B cell (primary cell): ENCODE measurements at regions not wholly inside any gene's neighbourhood (a gene's known extent, or its start where the extent isn't known, plus 50 kb on each side); places are given as distances from the start of the nearest gene placed in this dataset.

Source experiments
- ATAC-seq: fragments of 200-7000 bp; cut with Tn5 transposase; one replicate; pipeline ENCODE4 v1.10.0; 2021; ENCODE audit warnings: low read depth, mild to moderate bottlenecking, moderate number of reproducible peaks, moderate library complexity
- CTCF ChIA-PET: fragments of 350-600 bp; sonication (Branson Sonifier 250); formaldehyde crosslinking; loops from one replicate; lab custom pipeline; 2021; ENCODE audit warnings: antibody characterized with exemption, inconsistent platforms; lab: Charles Lee
- POLR2A ChIA-PET: fragments of 350-600 bp; sonication (Branson Sonifier 250); formaldehyde crosslinking; loops from one replicate; lab custom pipeline; 2021; ENCODE audit warnings: antibody characterized with exemption; lab: Charles Lee
- DNase-seq: peaks from one replicate; pipeline ENCODE4 v3.0.0; 2013
- H2AFZ ChIP-seq: 2 replicates; pipeline ENCODE4 v1.6.1; 2012; ENCODE audit warnings: mild to moderate bottlenecking, low read depth, low read length; ENCODE audit not compliant: insufficient read depth, poor library complexity, severe bottlenecking
- H3K27ac ChIP-seq, 2 donors: 1 replicate in 1 of 2; 2 replicates in 1 of 2; pipeline ENCODE4 v1.5.1; 2012 to 2013; ENCODE audit warnings: low read length in 2 of 2, mild to moderate bottlenecking in 2 of 2, moderate library complexity in 1 of 2
- H3K27me3 ChIP-seq, 4 experiments: fragments of 200-600 bp in 1 of 4; sonication (generic) in 1 of 4; replicated peaks in 1 of 4; 1 replicate in 2 of 4; 2 replicates in 2 of 4; pipeline versions ENCODE4 v1.6.1 to v1.7.0; 2013 to 2016; ENCODE audit warnings: low read length in 3 of 4, mild to moderate bottlenecking in 2 of 4, mixed read lengths in 1 of 4, moderate library complexity in 1 of 4; ENCODE audit not compliant: insufficient read depth in 4 of 4, control insufficient read depth in 3 of 4; ENCODE audit errors: control extremely low read depth in 1 of 4
- H3K36me3 ChIP-seq, 2 experiments: replicated peaks in 1 of 2; 1 replicate in 1 of 2; 2 replicates in 1 of 2; pipeline versions ENCODE4 v1.6.1 to v1.7.1; 2013; ENCODE audit warnings: low read length in 1 of 2; ENCODE audit not compliant: insufficient read depth in 2 of 2, control insufficient read depth in 1 of 2; ENCODE audit errors: control extremely low read depth in 1 of 2, extremely low read depth in 1 of 2
- H3K4me1 ChIP-seq, 2 donors: fragments of 200-600 bp in 1 of 2; sonication (generic) in 1 of 2; 1 replicate in 1 of 2; 2 replicates in 1 of 2; pipeline versions ENCODE4 v1.5.1 to v1.6.1; 2013 to 2017; ENCODE audit warnings: low read length in 2 of 2; ENCODE audit not compliant: control insufficient read depth in 2 of 2, insufficient read depth in 2 of 2
- H3K4me2 ChIP-seq: replicated peaks from 2 replicates; pipeline ENCODE3; 2012; ENCODE audit warnings: mild to moderate bottlenecking, low read depth, low read length; ENCODE audit not compliant: poor library complexity, severe bottlenecking
- H3K4me3 ChIP-seq, 5 experiments: fragments of 200-600 bp in 1 of 5; sonication (generic) in 1 of 5; 1 replicate in 3 of 5; 2 replicates in 2 of 5; pipeline versions ENCODE4 v1.5.1 to v1.7.0; 2011 to 2016; ENCODE audit warnings: low read length in 4 of 5, mild to moderate bottlenecking in 4 of 5, low read depth in 2 of 5, control low read depth in 1 of 5, moderate library complexity in 1 of 5; ENCODE audit not compliant: insufficient read depth in 1 of 5; ENCODE audit errors: control extremely low read depth in 1 of 5, extremely low read depth in 1 of 5
- H3K79me2 ChIP-seq: fragments of 200-600 bp; sonication (generic); one replicate; pipeline ENCODE4 v1.6.0; 2016; ENCODE audit warnings: low read length; ENCODE audit not compliant: control insufficient read depth, insufficient read depth
- H3K9ac ChIP-seq: fragments of 200-600 bp; sonication (generic); 2 replicates; pipeline ENCODE4 v1.6.1; 2017; ENCODE audit warnings: mild to moderate bottlenecking, low read length, moderate library complexity
- H3K9me3 ChIP-seq, 3 donors: one replicate each; pipeline versions ENCODE4 v1.6.1 to v1.7.1; 2013; ENCODE audit warnings: low read length in 2 of 3; ENCODE audit not compliant: control insufficient read depth in 2 of 3, insufficient read depth in 1 of 3; ENCODE audit errors: control extremely low read depth in 1 of 3
- H4K20me1 ChIP-seq: 2 replicates; pipeline ENCODE4 v1.6.0; 2012; ENCODE audit warnings: mild to moderate bottlenecking, low read length; ENCODE audit not compliant: insufficient read depth, control insufficient read depth, poor library complexity, severe bottlenecking
- H3K27ac Mint-ChIP-seq: one replicate; pipeline ENCODE4 v1.8.0; 2021; ENCODE audit warnings: mixed read lengths
- H3K27me3 Mint-ChIP-seq: one replicate; pipeline ENCODE4 v1.8.0; 2021; ENCODE audit warnings: mixed read lengths
- H3K4me1 Mint-ChIP-seq: one replicate; pipeline ENCODE4 v1.8.0; 2021; ENCODE audit warnings: mixed read lengths
- H3K4me3 Mint-ChIP-seq: one replicate; pipeline ENCODE4 v1.8.0; 2021; ENCODE audit warnings: mixed read lengths
- H3K9me3 Mint-ChIP-seq: one replicate; pipeline ENCODE4 v1.8.0; 2022; ENCODE audit warnings: mixed read lengths; ENCODE audit not compliant: insufficient read depth
- EZH2 ChIP-seq: IDR thresholded peaks from 2 replicates; pipeline ENCODE4 v1.6.1; 2012; ENCODE audit warnings: borderline replicate concordance, low read depth, mild to moderate bottlenecking, moderate library complexity, low read length; ENCODE audit not compliant: insufficient read depth, poor library complexity, severe bottlenecking
- WGBS: methylation state at CpG from one replicate; pipeline ENCODE4 v1.1.5; 2013; ENCODE audit warnings: missing lambda C conversion rate; ENCODE audit not compliant: insufficient coverage; 5-methylcytosine and 5-hydroxymethylcytosine counted together
- intact Hi-C: fragments of 100-400 bp; cut with micrococcal nuclease; formaldehyde crosslinking; loops from one replicate; pipeline ENCODE4 v1.10.0; 2022
- TF ChIP-seq, protein P1 (sequence below): fragments of 200-600 bp; IDR thresholded peaks from one replicate; pipeline ENCODE4 v1.8.0; 2022; ENCODE audit warnings: antibody characterized with exemption, mild to moderate bottlenecking

DNA sequence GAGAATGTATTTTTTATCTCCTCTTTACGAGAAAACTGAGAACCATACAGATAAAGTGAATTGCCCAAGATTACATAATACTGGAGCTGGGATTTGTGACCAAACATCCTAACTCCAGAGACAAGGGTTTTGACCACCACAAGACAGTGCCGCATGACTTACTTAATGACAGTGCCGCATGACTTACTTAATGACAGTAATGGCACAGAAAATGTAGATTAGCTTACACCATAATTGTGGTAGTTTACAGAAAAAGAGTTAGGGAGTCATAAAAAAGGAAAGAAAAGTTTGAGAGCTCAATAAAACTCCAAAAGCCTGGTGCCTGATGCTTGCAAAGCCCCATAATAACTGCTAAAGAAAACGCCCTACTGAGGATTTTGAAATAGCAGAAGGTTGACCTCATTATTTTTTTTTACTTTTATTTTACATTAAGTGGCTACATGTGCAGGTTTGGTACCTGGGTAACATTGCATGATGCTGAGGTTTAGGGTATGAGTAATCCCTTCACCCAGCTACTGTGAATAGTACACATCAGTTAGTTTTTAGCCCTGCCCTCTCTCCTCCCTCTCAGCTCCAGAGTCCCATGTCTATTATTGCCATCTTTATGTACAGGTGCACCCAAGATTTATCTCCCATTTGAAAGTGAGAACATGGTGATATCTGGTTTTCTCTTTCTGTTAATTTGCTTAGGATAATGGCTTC, 310.0 kb upstream of the UBE2E3 start:
- no peaks in the 10 kb centered on the region for H3K9me3 ChIP-seq
- H3K4me1 Mint-ChIP-seq, result no peaks in the 10 kb centered on the region
- intact Hi-C loops, result no loop called here
- H2AFZ ChIP-seq, result no peak overlapping the region
- H3K36me3 ChIP-seq, result no peaks in the 10 kb centered on the region
- H3K9ac ChIP-seq, result no peak overlapping the region
- H3K27ac ChIP-seq, result no peak overlapping the region
- H3K27me3 ChIP-seq, result no peaks in the 10 kb centered on the region
- no peak overlapping the region for H3K4me2 ChIP-seq
- no CpG with 5 or more reads among the region's 4 CpGs for WGBS
- no peak for TF ChIP-seq EZH2
- TF ChIP-seq, protein P1, sequence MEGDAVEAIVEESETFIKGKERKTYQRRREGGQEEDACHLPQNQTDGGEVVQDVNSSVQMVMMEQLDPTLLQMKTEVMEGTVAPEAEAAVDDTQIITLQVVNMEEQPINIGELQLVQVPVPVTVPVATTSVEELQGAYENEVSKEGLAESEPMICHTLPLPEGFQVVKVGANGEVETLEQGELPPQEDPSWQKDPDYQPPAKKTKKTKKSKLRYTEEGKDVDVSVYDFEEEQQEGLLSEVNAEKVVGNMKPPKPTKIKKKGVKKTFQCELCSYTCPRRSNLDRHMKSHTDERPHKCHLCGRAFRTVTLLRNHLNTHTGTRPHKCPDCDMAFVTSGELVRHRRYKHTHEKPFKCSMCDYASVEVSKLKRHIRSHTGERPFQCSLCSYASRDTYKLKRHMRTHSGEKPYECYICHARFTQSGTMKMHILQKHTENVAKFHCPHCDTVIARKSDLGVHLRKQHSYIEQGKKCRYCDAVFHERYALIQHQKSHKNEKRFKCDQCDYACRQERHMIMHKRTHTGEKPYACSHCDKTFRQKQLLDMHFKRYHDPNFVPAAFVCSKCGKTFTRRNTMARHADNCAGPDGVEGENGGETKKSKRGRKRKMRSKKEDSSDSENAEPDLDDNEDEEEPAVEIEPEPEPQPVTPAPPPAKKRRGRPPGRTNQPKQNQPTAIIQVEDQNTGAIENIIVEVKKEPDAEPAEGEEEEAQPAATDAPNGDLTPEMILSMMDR, result no peak
- no peak overlapping the region for H3K4me3 Mint-ChIP-seq
- POLR2A ChIA-PET, result no interaction called here
- DNase-seq (no peak), ATAC-seq (no peak)
- no peaks in the 10 kb centered on the region for H4K20me1 ChIP-seq
- no peaks in the 10 kb centered on the region for H3K4me1 ChIP-seq
- H3K4me3 ChIP-seq, result no peak overlapping the region
- H3K27me3 Mint-ChIP-seq, result peaks cover 3% of the 10 kb centered on the region
- CTCF ChIA-PET, result no interaction called here
- no peak overlapping the region for H3K27ac Mint-ChIP-seq
- H3K9me3 Mint-ChIP-seq, result no peaks in the 10 kb centered on the region
- H3K79me2 ChIP-seq, result no peaks in the 10 kb centered on the region

GRCh38 chr2:180669016-180669415, 311.4 kb upstream of the UBE2E3 start:
- TF ChIP-seq, protein P1, result no peak
- TF ChIP-seq EZH2, result no peak
- H2AFZ ChIP-seq, result no peak overlapping the region
- Mint-ChIP-seq H3K4me1 (no peaks in the 10 kb centered on the region), H3K27ac (no peak overlapping the region), H3K4me3 (no peak overlapping the region), H3K27me3 (peaks cover 6% of the 10 kb centered on the region), H3K9me3 (no peaks in the 10 kb centered on the region)
- H3K79me2 ChIP-seq, result no peaks in the 10 kb centered on the region
- no peaks in the 10 kb centered on the region for H3K36me3 ChIP-seq
- ChIA-PET POLR2A (no interaction called here), CTCF (no interaction called here)
- H3K9me3 ChIP-seq, result no peaks in the 10 kb centered on the region
- H4K20me1 ChIP-seq, result no peaks in the 10 kb centered on the region
- no peak overlapping the region for H3K4me2 ChIP-seq
- ATAC-seq, result no peak
- no peak overlapping the region for H3K9ac ChIP-seq
- no CpG with 5 or more reads among the region's 2 CpGs for WGBS
- H3K4me3 ChIP-seq, result no peak overlapping the region
- H3K27me3 ChIP-seq, result no peaks in the 10 kb centered on the region
- no peak for DNase-seq
- intact Hi-C loops, result no loop called here
- H3K4me1 ChIP-seq, result no peaks in the 10 kb centered on the region
- H3K27ac ChIP-seq, result no peak overlapping the region
